Trophoblast cell (in vitro differentiated cells and primary cell): ENCODE measurements at regions not wholly inside any gene's neighbourhood (a gene's known extent, or its start where the extent isn't known, plus 50 kb on each side); places are given as distances from the start of the nearest gene placed in this dataset.

Source experiments
- DNase-seq, 2 donors: peaks; one replicate each; pipeline ENCODE4 v3.0.0-alpha.2; 2016
- H2AFZ ChIP-seq: 2 replicates; pipeline ENCODE4 v1.6.1; 2013; ENCODE audit warnings: low read length, moderate library complexity, mild to moderate bottlenecking; ENCODE audit not compliant: insufficient read depth, poor library complexity
- H2AK5ac ChIP-seq: 2 replicates; pipeline ENCODE4 v1.6.1; 2013; ENCODE audit warnings: mild to moderate bottlenecking, low read length
- H2BK120ac ChIP-seq: 2 replicates; pipeline ENCODE4 v1.6.1; 2013; ENCODE audit warnings: low read length, mild to moderate bottlenecking, moderate library complexity; ENCODE audit not compliant: insufficient read depth, poor library complexity
- H2BK12ac ChIP-seq: 2 replicates; pipeline ENCODE4 v1.6.1; 2013; ENCODE audit warnings: mild to moderate bottlenecking, low read length, moderate library complexity
- H2BK5ac ChIP-seq: 2 replicates; pipeline ENCODE4 v1.6.1; 2013; ENCODE audit warnings: low read length, low read depth, moderate library complexity, mild to moderate bottlenecking; ENCODE audit not compliant: poor library complexity
- H3K14ac ChIP-seq: 2 replicates; pipeline ENCODE4 v1.6.1; 2013; ENCODE audit warnings: mild to moderate bottlenecking, low read length
- H3K18ac ChIP-seq: 2 replicates; pipeline ENCODE4 v1.6.1; 2013; ENCODE audit warnings: mild to moderate bottlenecking, low read length
- H3K23ac ChIP-seq: 2 replicates; pipeline ENCODE4 v1.6.1; 2013; ENCODE audit warnings: low read length
- H3K27ac ChIP-seq: 2 replicates; pipeline ENCODE4 v1.5.1; 2013; ENCODE audit warnings: low read depth, mild to moderate bottlenecking, inconsistent platforms, low read length, moderate library complexity
- H3K27me3 ChIP-seq: 2 replicates; pipeline ENCODE4 v1.6.1; 2013; ENCODE audit warnings: inconsistent platforms, mild to moderate bottlenecking, low read length, moderate library complexity; ENCODE audit not compliant: insufficient read depth
- H3K36me3 ChIP-seq, 2 experiments: 1 replicate in 1 of 2; 2 replicates in 1 of 2; pipeline ENCODE4 v1.6.1; 2013; ENCODE audit warnings: low read length in 2 of 2, mild to moderate bottlenecking in 2 of 2, moderate library complexity in 1 of 2; ENCODE audit not compliant: insufficient read depth in 2 of 2, control insufficient read depth in 1 of 2
- H3K4ac ChIP-seq: 2 replicates; pipeline ENCODE4 v1.6.1; 2013; ENCODE audit warnings: low read depth, mild to moderate bottlenecking, low read length, moderate library complexity
- H3K4me1 ChIP-seq, 2 experiments: 1 replicate in 1 of 2; 2 replicates in 1 of 2; pipeline ENCODE4 v1.6.1; 2013; ENCODE audit warnings: low read length in 2 of 2, mild to moderate bottlenecking in 2 of 2, moderate library complexity in 1 of 2; ENCODE audit not compliant: insufficient read depth in 2 of 2, control insufficient read depth in 1 of 2
- H3K4me2 ChIP-seq: 2 replicates; pipeline ENCODE4 v1.6.1; 2013; ENCODE audit warnings: inconsistent platforms, mild to moderate bottlenecking, low read length, moderate library complexity
- H3K4me3 ChIP-seq: 2 replicates; pipeline ENCODE4 v1.5.1; 2013; ENCODE audit warnings: mild to moderate bottlenecking, low read depth, low read length, inconsistent platforms
- H3K79me1 ChIP-seq: one replicate; pipeline ENCODE4 v1.6.1; 2013; ENCODE audit warnings: low read length
- H3K79me2 ChIP-seq: 2 replicates; pipeline ENCODE4 v1.6.1; 2013; ENCODE audit warnings: low read length, mild to moderate bottlenecking; ENCODE audit not compliant: control insufficient read depth, insufficient read depth, poor library complexity
- H3K9ac ChIP-seq: 2 replicates; pipeline ENCODE4 v1.6.1; 2013; ENCODE audit warnings: mild to moderate bottlenecking, low read length
- H3K9me3 ChIP-seq: 2 replicates; pipeline ENCODE4 v1.6.1; 2013; ENCODE audit warnings: low read depth, mild to moderate bottlenecking, control low read depth, inconsistent platforms, low read length; ENCODE audit not compliant: insufficient read depth
- H4K12ac ChIP-seq: 2 replicates; pipeline ENCODE4 v1.6.1; 2013; ENCODE audit warnings: low read depth, mild to moderate bottlenecking, low read length, moderate library complexity
- H4K8ac ChIP-seq: 2 replicates; pipeline ENCODE4 v1.6.1; 2013; ENCODE audit warnings: low read depth, mild to moderate bottlenecking, low read length, moderate library complexity
- H4K91ac ChIP-seq: one replicate; pipeline ENCODE4 v1.6.1; 2013; ENCODE audit warnings: low read depth, mild to moderate bottlenecking, low read length, moderate library complexity
- WGBS: extraction: QIAGEN DNeasy Blood & Tissue Kit; methylation state at CpG from one replicate; pipeline ENCODE4 v1.1.7; 2013; ENCODE audit warnings: missing lambda C conversion rate; ENCODE audit not compliant: insufficient read length, insufficient coverage; ENCODE audit errors: extremely low coverage; 5-methylcytosine and 5-hydroxymethylcytosine counted together

GRCh38 chr2:118565301-118565700, 282.1 kb downstream of the EN1 start:
- H4K12ac ChIP-seq, result no peak overlapping the region
- H3K4me2 ChIP-seq, result no peak overlapping the region
- H3K79me1 ChIP-seq, result peaks cover 12% of the 10 kb centered on the region
- no CpG with 5 or more reads among the region's 6 CpGs for WGBS
- no peak overlapping the region for H3K9ac ChIP-seq
- H3K4me3 ChIP-seq, result no peak overlapping the region
- no peak overlapping the region for H4K8ac ChIP-seq
- H3K36me3 ChIP-seq, result no peaks in the 10 kb centered on the region
- peak overlapping the region; percentile 50 for H3K27ac ChIP-seq
- H3K18ac ChIP-seq, result no peak overlapping the region
- peaks cover 9 to 18% of the 10 kb centered on the region in 2 experiments for H3K4me1 ChIP-seq
- peaks cover 2% of the 10 kb centered on the region for H3K79me2 ChIP-seq
- no peak overlapping the region for H2AFZ ChIP-seq
- H3K14ac ChIP-seq, result no peak overlapping the region
- H2AK5ac ChIP-seq, result no peak overlapping the region
- H3K23ac ChIP-seq, result no peak overlapping the region
- H3K9me3 ChIP-seq, result no peaks in the 10 kb centered on the region
- H3K4ac ChIP-seq, result no peak overlapping the region
- DNase-seq, result no peak
- no peaks in the 10 kb centered on the region for H3K27me3 ChIP-seq
- peak overlapping the region; percentile 1 for H4K91ac ChIP-seq
- peak overlapping the region; percentile 23 for H2BK12ac ChIP-seq
- H2BK5ac ChIP-seq, result peak overlapping the region; percentile 15
- no peak overlapping the region for H2BK120ac ChIP-seq

GRCh38 chr2:118562144-118562543, 285.3 kb downstream of the EN1 start:
- WGBS, result no CpG with 5 or more reads among the region's 5 CpGs
- H2BK5ac ChIP-seq, result no peak overlapping the region
- H3K9ac ChIP-seq, result no peak overlapping the region
- no peak overlapping the region for H3K4me2 ChIP-seq
- H3K27ac ChIP-seq, result no peak overlapping the region
- no peak overlapping the region for H3K4ac ChIP-seq
- H4K8ac ChIP-seq, result no peak overlapping the region
- H3K79me1 ChIP-seq, result peaks cover 6% of the 10 kb centered on the region
- H3K36me3 ChIP-seq, result no peaks in the 10 kb centered on the region
- H3K23ac ChIP-seq, result no peak overlapping the region
- H2BK12ac ChIP-seq, result no peak overlapping the region
- no peaks in the 10 kb centered on the region for H3K9me3 ChIP-seq
- no peak overlapping the region for H4K91ac ChIP-seq
- H2BK120ac ChIP-seq, result no peak overlapping the region
- H3K27me3 ChIP-seq, result no peaks in the 10 kb centered on the region
- peaks cover 9 to 15% of the 10 kb centered on the region in 2 experiments for H3K4me1 ChIP-seq
- DNase-seq, result no peak
- H2AK5ac ChIP-seq, result no peak overlapping the region
- H4K12ac ChIP-seq, result no peak overlapping the region
- no peak overlapping the region for H2AFZ ChIP-seq
- no peak overlapping the region for H3K14ac ChIP-seq
- no peak overlapping the region for H3K18ac ChIP-seq
- no peak overlapping the region for H3K4me3 ChIP-seq
- H3K79me2 ChIP-seq, result no peaks in the 10 kb centered on the region

- H2BK5ac ChIP-seq, result no peak overlapping the region
- H3K9ac ChIP-seq, result no peak overlapping the region
- H3K18ac ChIP-seq, result no peak overlapping the region
- H3K36me3 ChIP-seq, result no peaks in the 10 kb centered on the region
- H2AFZ ChIP-seq, result no peak overlapping the region
- WGBS, result no CpG with 5 or more reads among the region's 1 CpG
- no peak overlapping the region for H3K23ac ChIP-seq
- no peaks in the 10 kb centered on the region for H3K27me3 ChIP-seq
- no peaks in the 10 kb centered on the region for H3K79me1 ChIP-seq
- no peak overlapping the region for H3K4ac ChIP-seq
- H3K4me2 ChIP-seq, result no peak overlapping the region
- no peaks in the 10 kb centered on the region for H3K9me3 ChIP-seq
- no peak for DNase-seq
- H2AK5ac ChIP-seq, result no peak overlapping the region
- H4K91ac ChIP-seq, result no peak overlapping the region
- no peak overlapping the region for H3K27ac ChIP-seq
- no peak overlapping the region for H3K14ac ChIP-seq
- H4K12ac ChIP-seq, result no peak overlapping the region
- peak overlapping the region; percentile 16 for H2BK12ac ChIP-seq
- no peaks in the 10 kb centered on the region for H3K79me2 ChIP-seq
- no peak overlapping the region for H4K8ac ChIP-seq
- H2BK120ac ChIP-seq, result peak overlapping the region; percentile 27
- H3K4me3 ChIP-seq, result no peak overlapping the region
- H3K4me1 ChIP-seq, result peaks cover 2% of the 10 kb centered on the region in 2 experiments
Measured at GRCh38 chr2:118558846-118559245, 288.6 kb downstream of the EN1 start.

GRCh38 chr2:118557791-118558190, 289.7 kb downstream of the EN1 start:
- Histone ChIP-seq H3K9ac (no peak overlapping the region), H3K4me3 (no peak overlapping the region), H3K79me2 (no peaks in the 10 kb centered on the region), H2BK120ac (no peak overlapping the region), H2BK12ac (no peak overlapping the region), H3K4me1 (no peaks in the 10 kb centered on the region), H3K27me3 (no peaks in the 10 kb centered on the region), H2AK5ac (no peak overlapping the region), H3K4ac (no peak overlapping the region), H4K8ac (no peak overlapping the region), H3K79me1 (no peaks in the 10 kb centered on the region), H2BK5ac (no peak overlapping the region), H4K12ac (no peak overlapping the region), H3K14ac (no peak overlapping the region), H3K27ac (no peak overlapping the region), H4K91ac (no peak overlapping the region), H3K4me2 (no peak overlapping the region), H3K36me3 (no peaks in the 10 kb centered on the region), H3K9me3 (no peaks in the 10 kb centered on the region), H3K18ac (no peak overlapping the region), H3K23ac (no peak overlapping the region), H2AFZ (no peak overlapping the region)
- no peak for DNase-seq
- WGBS, result no CpG with 5 or more reads among the region's 9 CpGs
